SU-DHL-6 (cell line): ENCODE measurements at regions not wholly inside any gene's neighbourhood (a gene's known extent, or its start where the extent isn't known, plus 50 kb on each side); places are given as distances from the start of the nearest gene placed in this dataset.

Experiments used
- H2AFZ ChIP-seq: fragments of 200-600 bp; sonication (generic); 2 replicates; pipeline ENCODE4 v1.6.1; 2014; ENCODE audit warnings: low read depth, mild to moderate bottlenecking, moderate library complexity, mixed read lengths, antibody characterized with exemption, low read length; ENCODE audit not compliant: severe bottlenecking
- H3F3A ChIP-seq: fragments of 200-600 bp; shearing (Covaris generic); 2 replicates; pipeline ENCODE4 v1.6.0; 2016; ENCODE audit warnings: antibody characterized with exemption, mild to moderate bottlenecking; ENCODE audit not compliant: insufficient read depth
- H3K27ac ChIP-seq: fragments of 200-600 bp; sonication (generic); 2 replicates; pipeline ENCODE4 v1.5.1; 2016; ENCODE audit warnings: low read depth, mild to moderate bottlenecking, low read length, moderate library complexity, mixed read lengths
- H3K27me3 ChIP-seq: fragments of 200-600 bp; sonication (generic), shearing (Covaris generic); 2 replicates; pipeline ENCODE4 v1.6.0; 2014; ENCODE audit warnings: mild to moderate bottlenecking, low read length
- H3K36me3 ChIP-seq: fragments of 200-600 bp; sonication (generic); 2 replicates; pipeline ENCODE4 v1.6.1; 2014; ENCODE audit warnings: mild to moderate bottlenecking, low read length, mixed read lengths
- H3K4me2 ChIP-seq: fragments of 300-600, 200-600 bp; shearing (Covaris generic), sonication (generic); 2 replicates; pipeline ENCODE4 v1.6.0; 2014; ENCODE audit warnings: low read length, low read depth, mild to moderate bottlenecking; ENCODE audit not compliant: poor library complexity, severe bottlenecking
- H3K4me3 ChIP-seq: fragments of 200-600 bp; sonication (generic); 2 replicates; pipeline ENCODE4 v1.5.1; 2014; ENCODE audit warnings: antibody characterized with exemption, low read length, mild to moderate bottlenecking, mixed read lengths; ENCODE audit not compliant: insufficient read depth, poor library complexity, severe bottlenecking
- H3K79me2 ChIP-seq: fragments of 200-600 bp; sonication (generic); 2 replicates; pipeline ENCODE4 v1.6.1; 2014; ENCODE audit warnings: mild to moderate bottlenecking, low read length, moderate library complexity; ENCODE audit not compliant: insufficient read depth
- H3K9ac ChIP-seq: fragments of 200-600 bp; sonication (generic); 2 replicates; pipeline ENCODE4 v1.7.0; 2014; ENCODE audit warnings: mild to moderate bottlenecking, low read length
- H3K9me2 ChIP-seq: fragments of 200-600 bp; sonication (generic); replicated peaks from 2 replicates; pipeline ENCODE4 v1.6.1; 2014; ENCODE audit warnings: low read length; ENCODE audit not compliant: insufficient read depth
- H3K9me3 ChIP-seq: fragments of 200-600 bp; sonication (generic); 2 replicates; pipeline ENCODE4 v1.6.1; 2014; ENCODE audit warnings: low read length, mixed read lengths; ENCODE audit not compliant: insufficient read depth
- H4K20me1 ChIP-seq: fragments of 200-600 bp; sonication (generic); 2 replicates; pipeline ENCODE4 v1.6.1; 2014; ENCODE audit warnings: low read depth, mild to moderate bottlenecking, antibody characterized with exemption, low read length, moderate library complexity, mixed read lengths
- EZH2phosphoT487 ChIP-seq: fragments of 200-600 bp; sonication (generic), shearing (Covaris generic); conservative IDR thresholded peaks from 2 replicates; pipeline ENCODE4 v1.6.1; 2018; ENCODE audit warnings: mild to moderate bottlenecking, antibody characterized with exemption, low read length, moderate library complexity, mixed read lengths
- TF ChIP-seq, protein P1 (sequence below): fragments of 200-600 bp; sonication (generic); IDR thresholded peaks from one replicate; pipeline ENCODE4 v1.5.1; 2017; ENCODE audit warnings: antibody characterized with exemption, mild to moderate bottlenecking, low read length, moderate library complexity; ENCODE audit not compliant: insufficient read depth, poor library complexity, severe bottlenecking

DNA sequence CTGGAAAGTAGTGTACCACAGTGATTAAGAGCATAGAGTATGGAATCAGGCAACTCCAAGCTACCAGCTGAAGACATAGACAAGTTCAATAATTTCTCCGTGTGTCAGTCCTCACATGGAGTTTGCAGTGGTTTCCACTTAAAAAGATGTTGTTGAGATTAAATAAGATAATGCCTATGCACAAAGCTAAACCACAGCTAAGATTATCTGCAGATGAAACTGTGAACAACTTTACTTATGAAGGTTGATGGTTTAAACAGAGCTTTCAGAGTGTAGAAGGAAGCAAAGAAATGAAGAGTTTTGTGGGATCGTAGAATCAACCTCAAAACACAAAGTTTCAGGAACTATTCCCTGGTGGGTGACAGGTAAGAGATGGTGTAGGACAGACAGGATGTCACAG is 223.5 kb upstream of the IL12B start:
- H3K4me2 ChIP-seq = no peak overlapping the region
- no peak overlapping the region for H3K9ac ChIP-seq
- H4K20me1 ChIP-seq = no peaks in the 10 kb centered on the region
- H3K9me2 ChIP-seq = no peaks in the 10 kb centered on the region
- H3K9me3 ChIP-seq = no peaks in the 10 kb centered on the region
- no peaks in the 10 kb centered on the region for H3F3A ChIP-seq
- H3K79me2 ChIP-seq = no peaks in the 10 kb centered on the region
- TF ChIP-seq, protein P1, sequence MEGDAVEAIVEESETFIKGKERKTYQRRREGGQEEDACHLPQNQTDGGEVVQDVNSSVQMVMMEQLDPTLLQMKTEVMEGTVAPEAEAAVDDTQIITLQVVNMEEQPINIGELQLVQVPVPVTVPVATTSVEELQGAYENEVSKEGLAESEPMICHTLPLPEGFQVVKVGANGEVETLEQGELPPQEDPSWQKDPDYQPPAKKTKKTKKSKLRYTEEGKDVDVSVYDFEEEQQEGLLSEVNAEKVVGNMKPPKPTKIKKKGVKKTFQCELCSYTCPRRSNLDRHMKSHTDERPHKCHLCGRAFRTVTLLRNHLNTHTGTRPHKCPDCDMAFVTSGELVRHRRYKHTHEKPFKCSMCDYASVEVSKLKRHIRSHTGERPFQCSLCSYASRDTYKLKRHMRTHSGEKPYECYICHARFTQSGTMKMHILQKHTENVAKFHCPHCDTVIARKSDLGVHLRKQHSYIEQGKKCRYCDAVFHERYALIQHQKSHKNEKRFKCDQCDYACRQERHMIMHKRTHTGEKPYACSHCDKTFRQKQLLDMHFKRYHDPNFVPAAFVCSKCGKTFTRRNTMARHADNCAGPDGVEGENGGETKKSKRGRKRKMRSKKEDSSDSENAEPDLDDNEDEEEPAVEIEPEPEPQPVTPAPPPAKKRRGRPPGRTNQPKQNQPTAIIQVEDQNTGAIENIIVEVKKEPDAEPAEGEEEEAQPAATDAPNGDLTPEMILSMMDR = no peak
- TF ChIP-seq EZH2phosphoT487 = no peak
- no peak overlapping the region for H2AFZ ChIP-seq
- no peak overlapping the region for H3K4me3 ChIP-seq
- H3K27ac ChIP-seq = no peak overlapping the region
- no peaks in the 10 kb centered on the region for H3K27me3 ChIP-seq
- no peaks in the 10 kb centered on the region for H3K36me3 ChIP-seq

DNA sequence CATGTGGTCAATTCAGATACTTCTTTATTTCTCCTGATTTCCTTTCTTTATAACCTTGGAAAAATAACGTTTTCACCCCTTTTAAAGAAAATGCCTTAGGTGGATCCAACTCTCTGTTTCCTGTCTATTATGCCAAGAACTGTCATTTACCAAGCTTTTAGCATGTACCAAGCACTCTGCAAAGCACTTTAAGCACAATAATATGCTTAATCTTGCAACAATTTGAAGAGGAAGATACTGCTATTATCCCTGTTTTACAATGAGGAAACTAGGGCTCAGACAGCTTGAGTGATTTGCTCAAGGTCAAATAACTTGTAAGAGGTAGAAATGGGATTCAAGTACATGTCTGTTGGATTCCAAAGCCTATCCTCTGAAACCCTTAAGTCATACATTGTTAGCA is 224.8 kb upstream of the IL12B start:
- H3F3A ChIP-seq = no peaks in the 10 kb centered on the region
- H3K9me3 ChIP-seq = no peaks in the 10 kb centered on the region
- no peaks in the 10 kb centered on the region for H4K20me1 ChIP-seq
- no peaks in the 10 kb centered on the region for H3K36me3 ChIP-seq
- H3K27ac ChIP-seq = no peak overlapping the region
- no peak overlapping the region for H3K4me3 ChIP-seq
- H3K79me2 ChIP-seq = no peaks in the 10 kb centered on the region
- no peak overlapping the region for H3K4me2 ChIP-seq
- H3K9ac ChIP-seq = no peak overlapping the region
- no peaks in the 10 kb centered on the region for H3K9me2 ChIP-seq
- H2AFZ ChIP-seq = no peak overlapping the region
- H3K27me3 ChIP-seq = no peaks in the 10 kb centered on the region
- no peak for TF ChIP-seq EZH2phosphoT487
- TF ChIP-seq, protein P1 = no peak

DNA sequence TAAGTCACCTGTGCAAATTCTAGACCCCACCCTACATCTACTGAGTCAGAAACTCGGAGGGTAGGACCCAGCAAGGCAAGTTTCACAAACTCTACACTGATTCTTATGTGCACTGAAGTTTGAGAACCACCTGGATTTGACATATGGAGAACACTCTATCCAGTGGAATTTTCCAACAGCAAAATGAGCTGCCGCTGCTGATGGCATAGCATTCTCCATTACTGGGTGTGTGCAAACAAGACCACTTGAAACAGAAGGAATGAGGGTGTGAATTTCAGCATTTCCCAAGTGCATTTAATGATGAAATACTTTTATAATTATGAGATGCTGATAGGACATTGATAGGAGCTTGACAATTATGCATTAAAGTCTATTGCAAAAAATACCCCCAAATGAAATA is 229.1 kb upstream of the IL12B start:
- TF ChIP-seq, protein P1 = no peak
- TF ChIP-seq EZH2phosphoT487 = no peak
- H3K36me3 ChIP-seq = no peaks in the 10 kb centered on the region
- H3K9me2 ChIP-seq = no peaks in the 10 kb centered on the region
- no peaks in the 10 kb centered on the region for H3K9me3 ChIP-seq
- no peaks in the 10 kb centered on the region for H3K27me3 ChIP-seq
- no peaks in the 10 kb centered on the region for H3K79me2 ChIP-seq
- no peak overlapping the region for H3K4me2 ChIP-seq
- H3K27ac ChIP-seq = no peak overlapping the region
- no peaks in the 10 kb centered on the region for H3F3A ChIP-seq
- no peaks in the 10 kb centered on the region for H4K20me1 ChIP-seq
- no peak overlapping the region for H3K4me3 ChIP-seq
- no peak overlapping the region for H3K9ac ChIP-seq
- no peak overlapping the region for H2AFZ ChIP-seq

DNA sequence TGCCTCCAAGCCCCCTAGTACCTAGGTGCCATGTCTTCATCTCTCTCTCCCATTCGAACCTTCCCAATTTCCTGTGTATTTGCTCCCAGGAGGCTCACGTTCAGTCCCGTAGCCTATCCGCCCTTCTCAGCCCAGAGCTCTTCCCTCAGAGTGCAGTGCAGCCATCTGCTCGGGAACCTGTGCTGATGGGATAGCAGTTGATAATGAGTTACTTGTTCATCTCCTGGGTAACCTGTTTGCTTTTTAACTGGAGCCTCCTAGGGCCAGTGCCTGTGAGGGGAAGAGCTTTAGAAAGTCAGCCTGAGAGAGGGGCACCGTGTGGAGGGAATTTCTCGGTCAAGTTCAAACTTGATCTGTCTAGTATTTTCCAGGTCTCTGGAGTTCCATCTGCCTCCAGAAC is 229.8 kb upstream of the IL12B start:
- Histone ChIP-seq H3K79me2 (no peaks in the 10 kb centered on the region), H2AFZ (no peak overlapping the region), H3K9me2 (no peaks in the 10 kb centered on the region), H3K9me3 (no peaks in the 10 kb centered on the region), H3K9ac (no peak overlapping the region), H3K27ac (no peak overlapping the region), H3K4me2 (no peak overlapping the region), H3K36me3 (no peaks in the 10 kb centered on the region), H3F3A (no peaks in the 10 kb centered on the region), H3K4me3 (no peak overlapping the region), H3K27me3 (no peaks in the 10 kb centered on the region), H4K20me1 (no peaks in the 10 kb centered on the region)
- TF ChIP-seq, protein P1 = no peak
- TF ChIP-seq EZH2phosphoT487 = no peak
